DMS153 (cell line): ENCODE measurements at regions not wholly inside any gene's neighbourhood (a gene's known extent, or its start where the extent isn't known, plus 50 kb on each side); places are given as distances from the start of the nearest gene placed in this dataset.
"Not testable (repeated sequence)": the region's sequence is repeated elsewhere in the genome, so short reads cannot be mapped to it uniquely, and the experiment has no call there.

Experiments used
- DNase-seq: peaks from one replicate; lab custom pipeline; 2025; lab: John Stamatoyannopoulos, UW

DNA sequence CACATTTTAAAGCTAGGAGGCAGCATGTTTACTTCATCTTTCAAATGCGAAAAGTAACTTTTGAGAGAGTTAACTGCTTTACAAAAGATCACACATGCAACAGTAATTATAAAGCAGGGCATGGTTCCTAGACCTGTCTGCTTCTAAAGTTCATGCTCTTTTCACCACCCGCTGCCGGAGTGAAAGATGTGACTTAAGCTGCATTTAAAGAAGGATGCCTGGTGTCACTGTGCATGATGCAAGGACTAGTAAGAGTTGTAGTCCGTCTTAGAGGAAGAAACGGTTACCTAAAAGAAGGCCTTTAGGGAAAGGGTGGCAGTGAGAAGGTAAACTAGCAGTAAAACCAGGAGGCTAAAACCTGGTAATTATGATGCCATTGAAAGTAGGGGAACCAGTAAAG is 1689.1 kb downstream of the KCNT2 start:
- DNase-seq: no peak

DNA sequence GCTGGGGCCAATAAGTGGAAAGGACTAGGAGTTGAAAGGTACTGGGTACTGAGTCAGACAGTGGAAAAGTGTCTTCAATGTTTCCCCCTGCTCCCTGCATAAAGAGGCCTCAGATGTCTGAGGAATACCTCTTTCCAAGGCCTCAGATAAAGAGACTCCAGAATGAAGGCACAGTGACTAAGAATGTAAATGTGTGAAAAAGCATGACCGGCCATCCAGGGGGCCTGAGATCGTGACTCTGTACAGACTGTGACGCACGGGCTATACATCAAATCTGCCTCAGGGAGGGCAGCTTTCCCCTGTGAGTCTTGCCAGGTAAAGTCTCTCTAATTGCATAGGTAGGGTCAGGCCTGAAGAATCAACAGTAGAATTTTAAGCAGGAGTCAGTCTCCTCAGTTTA is 1690.5 kb downstream of the KCNT2 start:
- no peak for DNase-seq

DNA sequence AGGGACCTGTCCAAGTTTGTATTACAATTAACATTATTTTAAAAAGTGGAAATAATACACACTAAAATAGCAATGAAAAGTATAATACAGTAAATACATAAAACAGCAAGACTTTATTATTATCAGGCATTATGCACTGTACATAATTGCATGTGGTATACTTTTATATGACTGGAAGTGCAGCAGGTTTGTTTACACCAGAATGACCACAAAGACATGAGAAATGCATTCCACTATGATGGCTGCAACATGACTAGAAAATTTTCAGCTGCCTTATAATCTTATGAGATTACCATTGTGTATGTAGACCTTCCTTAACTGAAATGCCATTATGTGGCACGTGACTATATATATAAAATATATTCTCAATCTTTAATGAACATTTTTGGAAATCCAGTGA is 1699.6 kb downstream of the KCNT2 start:
- no peak for DNase-seq

DNA sequence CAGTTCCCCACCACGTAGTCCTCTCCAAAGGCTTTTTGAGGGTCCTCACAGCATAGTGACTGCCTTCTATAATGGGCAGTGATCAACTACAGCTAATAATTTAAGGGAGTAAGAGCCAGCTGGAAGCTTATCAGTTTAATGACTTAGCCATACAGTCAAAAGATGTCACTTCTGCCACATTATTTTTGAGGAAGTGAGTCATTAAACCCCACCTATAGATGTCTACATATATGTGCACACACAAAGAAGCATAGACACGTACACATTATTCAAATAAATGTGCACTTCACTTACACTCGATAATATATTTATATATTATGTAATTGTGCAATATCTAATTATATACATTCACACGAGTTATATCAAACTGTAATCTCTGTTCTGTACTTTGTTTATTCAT is 1704.7 kb downstream of the KCNT2 start:
- no peak for DNase-seq

DNA sequence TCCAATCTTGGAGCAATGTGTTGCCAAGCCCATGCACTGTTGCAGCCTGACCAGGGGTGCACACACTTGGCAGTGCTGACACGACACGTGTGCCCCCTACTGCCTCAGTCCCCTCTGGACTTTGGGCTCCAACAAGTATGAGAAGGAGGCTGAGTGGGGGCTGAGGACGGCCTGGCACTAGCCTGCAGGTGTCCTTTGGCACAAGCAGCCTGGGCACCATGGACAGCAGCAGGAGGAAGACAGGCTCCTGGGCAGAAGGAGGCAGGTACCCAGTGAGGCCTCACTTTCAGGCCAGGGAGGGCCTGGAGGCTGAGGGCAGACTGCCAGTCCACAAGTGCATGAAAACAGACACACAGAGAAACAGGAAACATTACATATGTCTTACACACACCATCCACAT is 1702.9 kb upstream of the B3GALT2 start:
- no peak for DNase-seq

DNA sequence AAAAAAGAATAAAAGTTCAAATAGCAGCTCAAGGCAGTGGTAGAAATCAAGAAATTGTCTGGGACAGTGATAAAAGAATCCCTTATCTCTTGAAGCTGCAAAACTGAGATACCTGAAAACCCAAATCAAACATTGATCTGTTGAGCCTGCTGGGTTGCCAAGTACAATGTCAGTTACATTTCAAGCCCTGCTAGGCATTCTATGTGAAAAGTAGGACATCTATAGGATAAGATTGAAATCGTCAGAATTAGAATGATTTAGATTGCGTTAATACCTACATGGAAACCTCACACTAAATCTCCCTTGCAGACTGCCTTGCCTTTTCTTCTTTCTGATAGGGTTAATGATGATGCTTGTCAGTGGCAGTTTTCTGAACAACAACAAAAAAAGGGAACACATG is 1684.4 kb upstream of the B3GALT2 start:
- no peak for DNase-seq

DNA sequence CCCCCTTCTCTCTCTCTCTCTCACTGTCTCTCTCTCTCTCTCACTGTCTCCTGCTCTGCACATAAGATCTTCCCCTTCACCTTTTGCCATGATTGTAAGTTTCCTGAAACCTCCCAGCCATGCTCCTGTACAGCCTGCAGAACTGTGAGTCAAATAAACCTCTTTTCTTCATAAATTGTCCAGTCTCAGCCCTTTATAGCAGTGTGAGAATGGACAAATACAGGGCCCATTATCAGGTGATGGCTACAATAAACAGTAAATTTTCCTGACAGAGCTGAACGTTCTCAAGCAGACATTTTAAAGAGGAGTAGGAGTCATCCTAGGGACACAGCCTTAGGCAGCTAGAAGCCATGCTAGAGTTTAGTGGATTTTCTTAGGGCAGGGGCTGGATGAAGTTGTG is 1679.7 kb upstream of the B3GALT2 start:
- DNase-seq: no peak

DNA sequence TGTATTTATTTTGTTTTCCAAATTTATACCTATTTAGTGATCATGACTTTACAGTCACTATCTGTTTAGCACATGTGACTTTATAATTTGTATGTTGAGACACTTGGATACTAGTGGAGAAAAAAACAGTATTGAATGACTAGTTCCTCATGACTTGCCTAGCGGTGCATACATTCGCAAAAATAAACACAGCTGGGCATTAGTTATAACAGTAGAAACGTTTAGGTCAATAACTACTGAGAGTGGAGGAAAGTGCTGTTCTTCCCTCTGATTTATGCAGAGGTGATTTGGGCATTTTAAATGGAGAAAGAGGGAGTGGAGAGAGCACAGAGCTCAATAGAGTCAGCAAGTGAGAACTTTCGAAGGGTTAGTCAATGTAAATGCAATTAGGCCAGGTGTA is 1679.0 kb upstream of the B3GALT2 start:
- peak; percentile 80 for DNase-seq

DNA sequence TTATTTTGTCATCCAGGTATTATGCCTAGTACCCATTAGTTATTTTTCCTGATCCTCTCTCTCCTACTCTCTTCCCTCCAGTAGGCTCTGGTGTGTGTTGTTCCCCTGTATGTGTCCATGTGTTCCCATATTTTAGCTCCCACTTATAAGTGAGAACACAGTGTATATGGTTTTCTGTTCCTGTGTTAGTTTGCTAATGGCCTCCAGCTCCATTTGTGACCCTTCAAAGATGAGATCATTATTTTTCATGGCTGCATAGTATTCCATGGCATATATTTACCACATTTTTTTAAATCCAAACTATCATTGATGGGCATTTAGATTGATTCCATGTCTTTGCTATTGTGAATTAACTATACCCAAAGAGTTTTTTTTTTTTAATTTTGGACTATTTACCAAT is 1675.7 kb upstream of the B3GALT2 start:
- no peak for DNase-seq

DNA sequence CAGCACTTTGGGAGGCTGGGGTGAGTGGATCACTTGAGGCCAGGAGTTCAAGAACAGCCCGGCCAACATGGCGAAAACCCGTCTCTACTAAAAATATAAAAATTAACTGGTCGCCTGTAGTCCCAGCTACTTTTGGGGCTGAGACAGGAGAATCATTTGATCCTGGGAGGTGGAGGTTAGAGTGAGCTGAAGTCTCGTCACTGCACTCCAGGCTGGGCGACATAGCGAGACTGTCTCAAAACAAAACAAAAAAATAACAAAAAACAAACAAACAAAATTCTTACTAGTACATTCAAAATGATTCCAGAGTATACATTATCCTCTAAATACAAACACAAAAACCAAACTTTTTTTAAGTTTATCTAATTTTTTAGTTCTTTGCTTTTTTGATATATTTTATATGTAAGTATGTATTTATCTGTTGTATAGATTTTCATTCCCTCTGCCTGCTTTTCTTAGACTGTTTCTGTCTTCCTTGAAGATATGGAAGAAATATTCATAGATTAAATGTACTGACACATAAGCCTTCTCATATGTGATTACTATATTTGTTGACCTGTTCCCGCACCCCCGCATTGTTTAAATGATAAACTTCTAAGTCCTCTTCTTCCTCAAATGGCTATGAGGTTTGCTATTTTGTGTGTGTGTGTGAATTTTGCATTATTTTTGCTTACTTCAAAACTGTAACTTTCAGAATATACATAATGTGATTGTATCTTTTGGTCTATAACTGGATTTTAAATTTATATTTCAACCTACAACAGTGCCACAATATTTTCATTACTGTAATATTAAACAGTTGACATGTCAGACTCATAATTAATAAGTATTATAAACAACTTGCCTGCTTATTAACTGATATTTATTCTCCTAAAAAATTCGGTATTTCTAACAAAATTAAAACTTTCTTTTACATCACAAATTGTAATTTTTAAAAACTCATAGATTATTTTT is 1674.1 kb upstream of the B3GALT2 start:
- DNase-seq: no peak

DNA sequence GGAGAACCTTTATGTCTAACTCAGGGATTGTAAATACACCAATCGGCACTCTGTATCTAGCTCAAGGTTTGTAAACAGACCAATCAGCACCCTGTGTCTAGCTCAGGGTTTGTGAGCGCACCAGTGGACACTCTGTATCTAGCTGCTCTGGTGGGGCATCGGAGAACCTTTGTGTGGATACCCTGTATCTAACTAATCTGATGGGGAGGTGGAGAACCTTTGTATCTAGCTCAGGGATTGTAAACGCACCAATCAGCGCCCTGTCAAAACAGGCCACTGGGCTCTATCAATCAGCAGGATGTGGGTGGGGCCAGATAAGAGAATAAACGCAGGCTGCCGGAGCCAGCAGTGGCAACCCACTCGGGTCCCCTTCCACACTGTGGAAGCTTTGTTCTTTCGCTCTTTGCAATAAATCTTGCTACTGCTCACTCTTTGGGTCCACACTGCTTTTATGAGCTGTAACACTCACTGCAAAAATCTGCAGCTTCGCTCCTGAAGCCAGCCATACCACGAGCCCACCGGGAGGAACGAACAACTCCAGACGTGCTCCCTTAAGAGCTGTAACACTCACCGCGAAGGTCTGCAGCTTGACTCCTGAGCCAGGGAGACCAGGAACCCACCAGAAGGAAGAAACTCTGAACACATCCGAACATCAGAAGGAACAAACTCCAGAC is 1673.2 kb upstream of the B3GALT2 start:
- not testable (repeated sequence) for DNase-seq

DNA sequence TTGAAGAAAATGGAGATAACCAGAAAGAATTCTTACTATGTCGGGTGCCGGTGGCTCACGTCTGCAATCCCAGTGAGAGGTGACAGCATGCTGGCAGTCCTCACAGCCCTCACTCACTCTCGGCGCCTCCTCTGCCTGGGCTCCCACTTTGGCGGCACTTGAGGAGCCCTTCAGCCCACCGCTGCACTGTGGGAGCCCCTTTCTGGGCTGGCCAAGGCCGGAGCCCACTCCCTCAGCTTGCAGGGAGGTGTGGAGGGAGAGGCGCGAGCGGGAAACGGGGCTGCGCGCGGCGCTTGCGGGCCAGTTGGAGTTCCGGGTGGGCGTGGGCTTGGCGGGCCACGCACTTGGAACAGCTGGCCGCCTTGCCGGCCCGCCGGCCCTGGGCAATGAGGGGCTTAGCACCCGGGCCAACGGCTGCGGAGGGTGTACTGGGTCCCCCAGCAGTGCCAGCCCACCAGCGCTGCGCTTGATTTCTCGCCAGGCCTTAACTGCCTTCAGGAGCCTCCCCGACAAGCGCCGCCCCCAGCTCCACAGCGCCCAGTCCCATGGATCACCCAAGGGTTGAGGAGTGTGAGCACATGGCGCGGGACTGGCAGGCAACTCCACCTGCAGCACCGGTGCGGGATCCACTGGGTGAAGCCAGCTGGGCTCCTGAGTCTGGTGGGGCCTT is 1672.5 kb upstream of the B3GALT2 start:
- not testable (repeated sequence) for DNase-seq

DNA sequence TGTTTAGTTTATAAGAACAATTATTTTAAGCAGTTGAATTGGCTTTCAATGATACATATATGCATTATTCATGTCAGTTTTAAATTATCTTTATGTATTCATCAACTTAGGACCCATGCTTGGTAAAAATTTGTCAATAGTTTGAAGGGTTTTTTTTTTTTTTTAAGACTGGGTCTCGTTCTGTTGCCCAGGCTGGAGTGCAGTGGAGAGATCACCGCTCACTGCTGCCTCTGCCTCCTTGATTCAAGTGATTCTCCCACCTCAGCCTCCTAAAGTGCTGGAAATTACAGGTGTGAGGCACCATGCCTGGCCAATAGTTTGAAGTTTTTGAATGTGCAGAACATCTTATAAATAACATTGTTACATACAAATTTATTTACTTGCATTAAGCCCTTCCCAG is 1671.0 kb upstream of the B3GALT2 start:
- no peak for DNase-seq

DNA sequence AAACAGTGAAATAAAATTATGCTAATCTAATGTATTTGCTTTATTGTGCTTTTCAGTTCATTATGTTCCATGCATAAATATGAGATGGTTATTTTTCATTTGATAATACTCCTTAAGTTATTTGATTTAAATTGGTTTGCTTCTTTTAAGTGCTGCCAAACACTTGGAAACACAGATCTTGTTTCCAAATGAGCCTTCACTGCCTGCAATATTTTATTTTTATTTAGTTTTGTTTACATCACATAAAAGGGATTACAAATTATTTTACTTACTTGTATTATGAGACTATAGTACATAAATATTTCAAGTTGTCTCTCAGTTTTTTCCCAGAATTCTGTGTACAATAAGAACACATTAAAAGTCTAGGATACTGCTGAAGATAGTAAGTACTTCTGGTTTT is 1662.4 kb upstream of the B3GALT2 start:
- no peak for DNase-seq

DNA sequence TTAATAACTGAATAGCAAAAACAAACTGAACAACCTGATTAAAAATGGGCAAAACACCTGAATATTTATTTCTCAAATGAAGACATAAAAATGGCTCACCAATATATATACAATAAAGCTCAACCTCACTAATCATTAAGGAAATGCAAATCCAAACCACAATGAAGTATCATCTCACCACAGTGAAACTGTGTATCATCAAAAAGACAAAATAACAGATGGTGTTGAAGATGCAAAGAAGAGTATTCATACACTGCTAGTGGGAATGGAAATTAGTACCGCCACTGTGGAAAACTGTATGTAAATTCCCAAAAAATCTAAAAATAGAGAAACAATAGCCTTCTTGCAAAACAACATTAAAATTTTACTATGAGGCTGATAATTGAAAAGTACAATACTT is 1660.1 kb upstream of the B3GALT2 start:
- DNase-seq: no peak

DNA sequence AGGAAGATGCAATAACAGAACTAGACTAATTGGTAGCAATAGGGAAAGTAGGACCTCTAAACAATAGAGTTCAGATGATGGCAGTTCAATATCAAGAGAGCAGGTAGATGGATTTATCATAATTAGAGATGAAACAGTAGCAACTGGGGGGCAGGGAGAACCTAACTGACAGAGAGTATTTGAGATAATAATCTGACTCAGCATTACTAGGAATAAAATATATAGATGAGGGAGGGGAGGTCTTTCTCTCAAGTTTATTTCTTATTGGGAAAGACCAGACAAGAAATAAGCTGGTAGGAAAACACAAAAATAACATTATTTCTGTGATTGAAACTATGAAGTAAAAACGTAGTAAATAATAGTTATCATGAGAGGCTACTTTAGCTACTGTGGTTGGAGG is 1656.7 kb upstream of the B3GALT2 start:
- no peak for DNase-seq

DNA sequence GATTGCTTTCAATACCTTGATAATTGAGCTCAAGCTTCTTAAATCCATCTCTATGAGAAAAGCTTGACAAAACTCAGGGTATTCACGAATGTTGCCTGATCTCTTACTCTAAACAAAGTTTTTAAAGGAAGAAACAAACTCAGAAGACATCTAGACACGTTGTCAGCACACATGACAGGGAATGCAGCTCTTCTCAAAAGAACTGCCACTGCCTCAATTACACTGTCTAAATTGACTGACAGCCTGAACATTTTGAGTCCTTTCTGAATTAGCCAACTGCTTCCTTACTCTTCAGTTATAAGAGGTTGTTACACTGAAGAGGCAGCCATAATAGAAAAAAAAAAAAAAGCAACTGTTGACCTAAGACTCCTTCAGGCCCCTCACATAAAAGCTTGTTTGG is 1646.7 kb upstream of the B3GALT2 start:
- peak; percentile 22 for DNase-seq

DNA sequence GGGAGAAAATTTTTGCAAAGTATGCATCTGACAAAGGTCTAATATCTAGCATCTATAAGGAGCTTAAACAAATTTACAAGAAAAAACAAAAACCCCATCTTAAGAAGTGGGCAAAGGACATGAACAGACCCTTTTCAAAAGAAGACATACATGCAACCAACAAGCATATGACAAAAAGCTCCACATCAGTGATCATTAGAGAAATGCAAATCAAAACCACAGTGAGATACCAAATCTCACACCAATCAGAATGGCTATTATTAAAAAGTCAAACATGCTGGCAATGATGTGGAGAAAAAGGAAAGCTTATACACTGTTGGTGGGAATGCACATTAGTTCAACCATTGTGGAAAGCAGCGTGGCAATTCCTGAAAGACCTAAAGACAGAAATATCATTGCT is 1645.2 kb upstream of the B3GALT2 start:
- not testable (repeated sequence) for DNase-seq

DNA sequence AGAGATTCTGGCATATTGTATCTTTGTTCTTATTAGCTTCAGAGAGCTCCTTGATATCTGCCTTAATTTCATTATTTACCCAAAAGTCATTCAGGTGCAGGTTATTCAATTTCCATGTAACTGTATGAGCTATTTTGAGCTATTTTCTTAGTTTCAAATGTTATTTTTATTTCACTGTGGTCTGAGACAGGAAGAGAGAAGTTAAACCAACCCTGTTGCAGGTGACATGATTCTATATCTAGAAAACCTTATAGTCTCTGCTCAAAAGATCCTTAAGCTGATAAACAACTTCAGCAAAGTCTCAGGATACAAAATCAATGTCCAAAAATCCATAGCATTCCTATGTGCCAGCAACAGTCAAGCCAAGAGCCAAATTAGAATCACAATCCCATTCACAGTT is 1644.0 kb upstream of the B3GALT2 start:
- DNase-seq: no peak

DNA sequence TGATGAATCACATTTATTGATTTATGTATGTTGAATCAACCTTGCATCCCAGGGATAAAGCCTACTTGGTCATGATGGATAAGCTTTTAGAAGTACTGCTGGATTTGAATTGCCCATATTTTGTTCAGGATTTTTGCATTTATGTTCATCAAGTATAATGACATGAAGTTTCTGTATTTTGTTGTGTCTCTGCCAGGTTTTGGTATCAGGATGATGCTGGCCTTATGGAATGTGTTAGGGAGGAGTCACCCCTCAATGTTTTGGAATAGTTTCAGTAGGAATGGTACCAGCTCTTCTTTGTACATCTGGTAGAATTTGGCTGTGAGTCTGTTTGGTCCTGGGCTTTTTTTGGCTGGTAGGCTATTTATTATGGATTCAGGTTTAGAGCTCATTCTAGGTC is 1643.1 kb upstream of the B3GALT2 start:
- DNase-seq: no peak

DNA sequence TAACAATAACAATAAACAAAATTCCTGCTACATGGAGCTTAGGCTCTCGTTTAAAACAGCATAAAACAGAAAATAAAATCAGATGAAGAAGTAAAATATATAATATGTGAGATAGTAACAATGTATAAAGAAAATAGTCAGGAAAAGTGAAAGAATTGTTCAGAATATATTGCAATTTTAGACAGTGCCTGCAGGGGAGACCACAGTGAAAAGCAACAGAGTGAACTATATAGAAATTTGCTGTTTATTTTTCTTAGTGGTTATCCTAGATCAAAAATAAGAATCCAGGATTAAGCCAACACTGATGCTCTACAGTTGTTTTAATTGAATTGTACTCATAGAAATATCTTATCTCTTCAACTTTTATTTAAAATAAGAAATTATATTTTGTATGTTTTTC is 1639.0 kb upstream of the B3GALT2 start:
- no peak for DNase-seq

DNA sequence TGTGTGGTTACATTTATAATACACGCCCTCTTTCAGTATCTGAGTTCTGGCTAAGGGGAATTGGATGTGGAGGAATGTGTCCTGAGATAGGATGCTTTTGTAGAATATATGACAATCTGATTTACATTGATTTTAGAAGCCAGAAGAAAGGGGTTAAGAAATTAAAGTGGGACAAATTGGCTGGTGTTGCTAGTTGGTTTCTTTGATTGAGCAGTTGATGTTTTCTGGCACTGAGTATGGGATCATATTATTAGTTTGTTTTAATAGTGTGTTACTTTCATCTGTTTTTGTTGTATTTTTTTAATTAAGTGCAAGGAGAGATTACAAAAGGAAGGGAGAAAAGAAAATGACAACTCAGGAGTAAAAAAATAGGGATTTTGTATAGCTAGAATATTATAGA is 1634.7 kb upstream of the B3GALT2 start:
- DNase-seq: no peak

DNA sequence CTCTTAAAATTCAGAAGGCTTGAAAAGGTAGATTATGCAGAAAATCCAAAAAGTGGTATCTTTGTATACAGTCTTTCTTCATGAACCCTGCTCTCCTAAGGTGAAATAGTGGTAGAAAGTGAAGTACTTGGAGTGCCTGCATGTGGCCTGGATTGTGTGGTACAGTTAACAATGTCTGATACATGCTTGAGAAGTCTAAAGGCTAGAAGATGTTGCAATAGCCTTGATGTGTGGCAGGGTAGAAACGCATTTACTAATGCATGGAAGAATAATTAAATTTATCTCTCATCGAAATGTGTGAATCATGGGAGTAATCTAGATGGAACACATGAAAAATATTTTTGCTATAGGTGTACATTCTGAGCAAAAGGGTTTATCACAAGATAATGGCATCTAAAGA is 1632.3 kb upstream of the B3GALT2 start:
- DNase-seq: no peak
